ENCODE measurements at regions not wholly inside any gene's neighbourhood (a gene's known extent, or its start where the extent isn't known, plus 50 kb on each side); places are given as distances from the start of the nearest gene placed in this dataset.

DNA sequence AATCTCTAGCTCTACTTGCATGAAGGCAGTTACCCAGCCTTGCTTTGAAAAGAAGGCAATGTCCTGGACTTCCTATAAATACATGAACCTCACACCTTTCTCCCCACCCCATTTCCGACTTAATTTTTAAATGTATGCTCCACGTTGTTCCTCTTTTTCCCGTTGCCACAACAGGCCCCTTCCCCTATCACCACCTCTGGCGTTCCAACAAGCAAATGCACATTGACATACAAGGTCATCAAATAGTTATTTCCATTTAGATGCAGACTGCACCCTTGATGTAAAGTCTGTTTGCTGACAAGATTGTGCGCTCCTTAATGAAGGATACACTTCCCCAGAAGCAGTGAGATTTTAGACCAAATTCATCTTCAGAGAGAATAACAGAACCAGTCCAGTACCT lies 260.7 kb upstream of the UMPS start:
- in situ Hi-C loops (cut with HindIII; ENCODE audit: low pct_unique_long_range_greater_than_20kb, low sequenced_read_pairs), result no loop called here
- no peak for ATAC-seq
- Histone ChIP-seq H3K4me3 (ENCODE audit: low read depth in 2 of 2, low read length in 2 of 2) (no peak overlapping the region), H3K27ac (ENCODE audit: low read length) (no peak overlapping the region), H3K36me3 (ENCODE audit: control insufficient read depth, insufficient read depth, low read length) (no peaks in the 10 kb centered on the region), H3K4me1 (ENCODE audit: control insufficient read depth, insufficient read depth, low read length) (no peaks in the 10 kb centered on the region), H3K27me3 (ENCODE audit: control insufficient read depth, insufficient read depth, low read length) (peaks cover 32% of the 10 kb centered on the region), H3K9me3 (ENCODE audit: control insufficient read depth, insufficient read depth, low read depth, low read length) (no peaks in the 10 kb centered on the region)
- ChIA-PET POLR2A (no interaction called here), CTCF (interaction anchor here (0.6 kb wide), 1 partner anchor 436 kb away, joined by 3 read pairs; the partner anchor contains the start of gene KALRN)
- TF ChIP-seq POLR2AphosphoS5 (IDR thresholded peaks at IDR 0.05; ENCODE audit: low read depth, low read length) (no peak), TCF7L2 (IDR thresholded peaks at IDR 0.05; ENCODE audit: low read depth, low read length) (no peak), SIN3A (IDR thresholded peaks at IDR 0.05; ENCODE audit: borderline replicate concordance, insufficient read depth, low read depth, low read length) (no peak)
- TF ChIP-seq, protein P1, sequence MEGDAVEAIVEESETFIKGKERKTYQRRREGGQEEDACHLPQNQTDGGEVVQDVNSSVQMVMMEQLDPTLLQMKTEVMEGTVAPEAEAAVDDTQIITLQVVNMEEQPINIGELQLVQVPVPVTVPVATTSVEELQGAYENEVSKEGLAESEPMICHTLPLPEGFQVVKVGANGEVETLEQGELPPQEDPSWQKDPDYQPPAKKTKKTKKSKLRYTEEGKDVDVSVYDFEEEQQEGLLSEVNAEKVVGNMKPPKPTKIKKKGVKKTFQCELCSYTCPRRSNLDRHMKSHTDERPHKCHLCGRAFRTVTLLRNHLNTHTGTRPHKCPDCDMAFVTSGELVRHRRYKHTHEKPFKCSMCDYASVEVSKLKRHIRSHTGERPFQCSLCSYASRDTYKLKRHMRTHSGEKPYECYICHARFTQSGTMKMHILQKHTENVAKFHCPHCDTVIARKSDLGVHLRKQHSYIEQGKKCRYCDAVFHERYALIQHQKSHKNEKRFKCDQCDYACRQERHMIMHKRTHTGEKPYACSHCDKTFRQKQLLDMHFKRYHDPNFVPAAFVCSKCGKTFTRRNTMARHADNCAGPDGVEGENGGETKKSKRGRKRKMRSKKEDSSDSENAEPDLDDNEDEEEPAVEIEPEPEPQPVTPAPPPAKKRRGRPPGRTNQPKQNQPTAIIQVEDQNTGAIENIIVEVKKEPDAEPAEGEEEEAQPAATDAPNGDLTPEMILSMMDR (IDR thresholded peaks at IDR 0.05), result no peak
- TF ChIP-seq, protein P2, sequence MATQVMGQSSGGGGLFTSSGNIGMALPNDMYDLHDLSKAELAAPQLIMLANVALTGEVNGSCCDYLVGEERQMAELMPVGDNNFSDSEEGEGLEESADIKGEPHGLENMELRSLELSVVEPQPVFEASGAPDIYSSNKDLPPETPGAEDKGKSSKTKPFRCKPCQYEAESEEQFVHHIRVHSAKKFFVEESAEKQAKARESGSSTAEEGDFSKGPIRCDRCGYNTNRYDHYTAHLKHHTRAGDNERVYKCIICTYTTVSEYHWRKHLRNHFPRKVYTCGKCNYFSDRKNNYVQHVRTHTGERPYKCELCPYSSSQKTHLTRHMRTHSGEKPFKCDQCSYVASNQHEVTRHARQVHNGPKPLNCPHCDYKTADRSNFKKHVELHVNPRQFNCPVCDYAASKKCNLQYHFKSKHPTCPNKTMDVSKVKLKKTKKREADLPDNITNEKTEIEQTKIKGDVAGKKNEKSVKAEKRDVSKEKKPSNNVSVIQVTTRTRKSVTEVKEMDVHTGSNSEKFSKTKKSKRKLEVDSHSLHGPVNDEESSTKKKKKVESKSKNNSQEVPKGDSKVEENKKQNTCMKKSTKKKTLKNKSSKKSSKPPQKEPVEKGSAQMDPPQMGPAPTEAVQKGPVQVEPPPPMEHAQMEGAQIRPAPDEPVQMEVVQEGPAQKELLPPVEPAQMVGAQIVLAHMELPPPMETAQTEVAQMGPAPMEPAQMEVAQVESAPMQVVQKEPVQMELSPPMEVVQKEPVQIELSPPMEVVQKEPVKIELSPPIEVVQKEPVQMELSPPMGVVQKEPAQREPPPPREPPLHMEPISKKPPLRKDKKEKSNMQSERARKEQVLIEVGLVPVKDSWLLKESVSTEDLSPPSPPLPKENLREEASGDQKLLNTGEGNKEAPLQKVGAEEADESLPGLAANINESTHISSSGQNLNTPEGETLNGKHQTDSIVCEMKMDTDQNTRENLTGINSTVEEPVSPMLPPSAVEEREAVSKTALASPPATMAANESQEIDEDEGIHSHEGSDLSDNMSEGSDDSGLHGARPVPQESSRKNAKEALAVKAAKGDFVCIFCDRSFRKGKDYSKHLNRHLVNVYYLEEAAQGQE (IDR thresholded peaks at IDR 0.05; ENCODE audit: insufficient read depth in 1 of 2, low read depth in 2 of 2, low read length in 1 of 2), result no peak
- BruUV-seq (replicated peaks), result no TSS peak
- no peak for DNase-seq (ENCODE audit: low read depth, low spot score)
- intact Hi-C loops (cut with micrococcal nuclease; ENCODE audit: unreplicated experiment), result loop anchor here (10.0 kb wide), 1 partner anchor 375 kb away; no protein-coding TSS in a partner anchor

DNA sequence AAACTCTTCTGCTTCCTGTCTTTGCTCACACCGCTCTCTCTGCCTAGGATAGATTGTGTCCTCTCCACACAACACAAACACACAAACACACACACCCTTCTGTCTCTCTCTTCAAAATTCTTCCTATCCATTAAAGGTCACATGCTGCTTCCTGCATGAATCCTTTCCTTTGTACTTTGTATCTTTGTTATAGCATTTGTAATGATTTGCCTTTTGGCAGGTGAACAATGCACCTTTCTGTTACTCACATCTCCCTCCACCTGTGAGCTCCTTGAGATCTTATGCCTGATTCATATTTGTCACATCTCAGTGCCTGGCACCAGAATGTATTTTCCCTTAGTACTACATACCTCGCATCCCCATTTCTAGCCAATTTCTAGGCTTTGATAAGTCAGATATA lies 251.4 kb upstream of the UMPS start:
- POLR2A ChIA-PET, result no interaction called here
- intact Hi-C loops (cut with micrococcal nuclease; ENCODE audit: unreplicated experiment) (no loop called here), in situ Hi-C loops (cut with HindIII; ENCODE audit: low pct_unique_long_range_greater_than_20kb, low sequenced_read_pairs) (no loop called here)

More for the DNA sequence above, 251.4 kb upstream of the UMPS start:
- no peak overlapping the region for H3K4me3 ChIP-seq (ENCODE audit: low read depth in 2 of 2, low read length in 2 of 2)
- no peak overlapping the region for H3K27ac ChIP-seq (ENCODE audit: low read length)
- no TSS peak for BruUV-seq (replicated peaks)
- H3K36me3 ChIP-seq (ENCODE audit: control insufficient read depth, insufficient read depth, low read length), result no peaks in the 10 kb centered on the region
- H3K9me3 ChIP-seq (ENCODE audit: control insufficient read depth, insufficient read depth, low read depth, low read length), result no peaks in the 10 kb centered on the region
- ATAC-seq (no peak), DNase-seq (ENCODE audit: low read depth, low spot score) (no peak)
- peaks cover 32% of the 10 kb centered on the region for H3K27me3 ChIP-seq (ENCODE audit: control insufficient read depth, insufficient read depth, low read length)
- TF ChIP-seq, protein P2 (IDR thresholded peaks at IDR 0.05; ENCODE audit: insufficient read depth in 1 of 2, low read depth in 2 of 2, low read length in 1 of 2), result no peak
- no peak for TF ChIP-seq TCF7L2 (IDR thresholded peaks at IDR 0.05; ENCODE audit: low read depth, low read length)
- no peak for TF ChIP-seq SIN3A (IDR thresholded peaks at IDR 0.05; ENCODE audit: borderline replicate concordance, insufficient read depth, low read depth, low read length)
- TF ChIP-seq, protein P1 (IDR thresholded peaks at IDR 0.05), result no peak
- no peak for TF ChIP-seq POLR2AphosphoS5 (IDR thresholded peaks at IDR 0.05; ENCODE audit: low read depth, low read length)
- H3K4me1 ChIP-seq (ENCODE audit: control insufficient read depth, insufficient read depth, low read length), result no peaks in the 10 kb centered on the region
- CTCF ChIA-PET, result no interaction called here
